GM12878 (cell line): ENCODE measurements at regions not wholly inside any gene's neighbourhood (a gene's known extent, or its start where the extent isn't known, plus 50 kb on each side); places are given as distances from the start of the nearest gene placed in this dataset.

ENCODE experiments used
- ATF7 ChIP-seq: fragments of 450-650 bp; IDR thresholded peaks from 2 replicates; pipeline ENCODE4 v1.6.1; 2016; ENCODE audit warnings: low read depth, mild to moderate bottlenecking
- BCL3 ChIP-seq: IDR thresholded peaks from 2 replicates; pipeline ENCODE4 v1.6.1; 2011; ENCODE audit warnings: borderline replicate concordance, low read depth, mild to moderate bottlenecking, moderate library complexity, low read length; ENCODE audit not compliant: insufficient read depth, poor library complexity, severe bottlenecking
- EZH2 ChIP-seq: IDR thresholded peaks from 2 replicates; pipeline ENCODE4 v1.6.1; 2012; ENCODE audit warnings: low read depth, mild to moderate bottlenecking, control low read depth, inconsistent platforms, low read length, borderline replicate concordance; ENCODE audit not compliant: control insufficient read depth
- FOXM1 ChIP-seq: IDR thresholded peaks from 2 replicates; pipeline ENCODE4 v1.6.1; 2012; ENCODE audit warnings: low read depth, mild to moderate bottlenecking, inconsistent platforms, low read length, moderate library complexity
- JUNB ChIP-seq: IDR thresholded peaks from 2 replicates; pipeline ENCODE4 v1.6.1; 2016; ENCODE audit warnings: antibody characterized with exemption, mild to moderate bottlenecking
- MAX ChIP-seq: IDR thresholded peaks from 2 replicates; pipeline ENCODE4 v1.6.1; 2012; ENCODE audit warnings: low read depth, low read length, improper control_type of control experiment
- MEF2A ChIP-seq: IDR thresholded peaks from 2 replicates; pipeline ENCODE4 v1.6.1; 2011; ENCODE audit warnings: low read depth, mild to moderate bottlenecking, low read length, moderate library complexity; ENCODE audit not compliant: insufficient read depth
- MLLT1 ChIP-seq: fragments of 450-650 bp; IDR thresholded peaks from 2 replicates; pipeline ENCODE4 v1.6.1; 2016; ENCODE audit warnings: mild to moderate bottlenecking
- MTA2 ChIP-seq: fragments of 450-650 bp; IDR thresholded peaks from 2 replicates; pipeline ENCODE4 v1.6.1; 2016; ENCODE audit warnings: low read depth, mild to moderate bottlenecking, moderate library complexity
- MYC ChIP-seq: IDR thresholded peaks from 2 replicates; pipeline ENCODE4 v1.6.1; 2011; ENCODE audit warnings: mild to moderate bottlenecking, low read length, moderate library complexity, inconsistent platforms; ENCODE audit not compliant: insufficient read depth, insufficient replicate concordance, insufficient read length, severe bottlenecking
- NFYA ChIP-seq: IDR thresholded peaks from 2 replicates; pipeline ENCODE4 v1.6.1; 2011; ENCODE audit warnings: low read depth, mild to moderate bottlenecking, low read length, improper control_type of control experiment, borderline replicate concordance
- NR2F1 ChIP-seq: fragments of 450-650 bp; conservative IDR thresholded peaks from 2 replicates; pipeline ENCODE4 v1.6.1; 2017; ENCODE audit warnings: mild to moderate bottlenecking
- RAD51 ChIP-seq: fragments of 450-650 bp; IDR thresholded peaks from 2 replicates; pipeline ENCODE4 v1.6.1; 2016; ENCODE audit warnings: moderate library complexity, mild to moderate bottlenecking, inconsistent platforms
- RBBP5 ChIP-seq: fragments of 200-600 bp; sonication (generic); conservative IDR thresholded peaks from 2 replicates; pipeline ENCODE4 v1.6.1; 2016
- RCOR1 ChIP-seq: conservative IDR thresholded peaks from 2 replicates; pipeline ENCODE4 v1.6.1; 2012; ENCODE audit warnings: low read depth, low read length, improper control_type of control experiment
- RUNX3 ChIP-seq: IDR thresholded peaks from 2 replicates; pipeline ENCODE4 v1.6.1; 2012; ENCODE audit warnings: low read length, inconsistent platforms
- SMAD1 ChIP-seq: fragments of 450-650 bp; IDR thresholded peaks from 2 replicates; pipeline ENCODE4 v1.6.1; 2018; ENCODE audit warnings: mild to moderate bottlenecking, low read depth; ENCODE audit not compliant: partially characterized antibody
- STAT3 ChIP-seq: IDR thresholded peaks from 2 replicates; pipeline ENCODE4 v1.6.1; 2011; ENCODE audit warnings: low read depth, low read length, improper control_type of control experiment
- SUPT20H ChIP-seq: IDR thresholded peaks from 2 replicates; pipeline ENCODE4 v1.6.1; 2011; ENCODE audit warnings: low read depth, mild to moderate bottlenecking, low read length, moderate library complexity, borderline replicate concordance; ENCODE audit not compliant: control insufficient read depth
- USF1 ChIP-seq: IDR thresholded peaks from 2 replicates; pipeline ENCODE4 v1.6.1; 2011; ENCODE audit warnings: borderline replicate concordance, low read depth, mild to moderate bottlenecking, moderate library complexity, mixed read lengths, low read length; ENCODE audit not compliant: insufficient read depth; ENCODE audit errors: extremely low read length
- YBX1 ChIP-seq: fragments of 450-650 bp; IDR thresholded peaks from 2 replicates; pipeline ENCODE4 v1.6.1; 2016; ENCODE audit warnings: antibody characterized with exemption
- ZBTB11 ChIP-seq: fragments of 450-650 bp; formaldehyde crosslinking; IDR thresholded peaks from 2 replicates; pipeline ENCODE4 v1.5.0; 2022; ENCODE audit warnings: mild to moderate bottlenecking, missing genetic modification characterization
- ZSCAN29 ChIP-seq: fragments of 450-650 bp; IDR thresholded peaks from 2 replicates; pipeline ENCODE4 v1.6.1; 2017; ENCODE audit warnings: mild to moderate bottlenecking, moderate library complexity

GRCh38 chr5:143605403-143606005 lies 202.0 kb upstream of the NR3C1 start (continued):
- TF ChIP-seq EZH2 (no peak), SUPT20H (no peak), BCL3 (no peak), RUNX3 (peak; percentile 98), JUNB (peak; percentile 66), RAD51 (no peak), RBBP5 (no peak), USF1 (no peak), ZSCAN29 (no peak), MAX (no peak), FOXM1 (peak; percentile 91), NR2F1 (no peak), MYC (no peak), MTA2 (no peak), NFYA (no peak), RCOR1 (no peak), SMAD1 (no peak), MEF2A (peak; percentile 86), YBX1 (no peak), ATF7 (no peak), ZBTB11 (CRISPR knock-in tag) (no peak), STAT3 (no peak), MLLT1 (no peak)
